Testis (tissue), 2 donors: ENCODE measurements at regions not wholly inside any gene's neighbourhood (a gene's known extent, or its start where the extent isn't known, plus 50 kb on each side); places are given as distances from the start of the nearest gene placed in this dataset.
"Not testable (repeated sequence)": the region's sequence is repeated elsewhere in the genome, so short reads cannot be mapped to it uniquely, and the experiment has no call there.

ENCODE experiments used
- DNase-seq: peaks from one replicate; pipeline ENCODE4 v3.0.0-alpha.2; 2019
- H3K27ac ChIP-seq, 2 donors: fragments of 200-600 bp; sonication (generic); one replicate each; pipeline ENCODE4 v1.5.1; 2019
- H3K27me3 ChIP-seq: fragments of 200-600 bp; sonication (generic); one replicate; pipeline ENCODE4 v1.5.1; 2019
- H3K36me3 ChIP-seq: fragments of 200-600 bp; sonication (generic); one replicate; pipeline ENCODE4 v1.5.1; 2017; ENCODE audit warnings: low read depth; ENCODE audit errors: missing control alignments
- H3K4me1 ChIP-seq: fragments of 200-600 bp; sonication (generic); one replicate; pipeline ENCODE4 v1.5.1; 2019
- H3K4me3 ChIP-seq, 2 donors: fragments of 200-600 bp; sonication (generic); one replicate each; pipeline ENCODE4 v1.5.1; 2017 to 2019
- H3K9me3 ChIP-seq: fragments of 200-600 bp; sonication (generic); one replicate; pipeline ENCODE4 v1.5.1; 2017
- CTCF ChIP-seq, 3 experiments: fragments of 450-650 bp in 2 of 3; fragments of 200-600 bp in 1 of 3; sonication (generic) in 1 of 3; IDR thresholded peaks; one replicate each; pipeline ENCODE4 v1.5.1; 2016 to 2019; ENCODE audit warnings: antibody characterized with exemption in 3 of 3, mild to moderate bottlenecking in 2 of 3, moderate library complexity in 1 of 3
- POLR2A ChIP-seq: fragments of 450-650 bp; IDR thresholded peaks from one replicate; pipeline ENCODE4 v1.6.1; 2017; ENCODE audit warnings: antibody characterized with exemption, mild to moderate bottlenecking, moderate library complexity
- WGBS, 2 donors: methylation state at CpG; one replicate each; pipeline ENCODE4 v1.1.5; 2018; 5-methylcytosine and 5-hydroxymethylcytosine counted together
- intact Hi-C: fragments of 100-400 bp; cut with DNase I; formaldehyde crosslinking; loops from one replicate; pipeline ENCODE4 v1.15.1; 2023; ENCODE audit warnings: low total_unique reads

- intact Hi-C loops, result no loop called here
- Histone ChIP-seq H3K9me3 (no peaks in the 10 kb centered on the region), H3K4me3 (no peak overlapping the region), H3K27me3 (no peaks in the 10 kb centered on the region), H3K27ac (no peak overlapping the region), H3K4me1 (no peaks in the 10 kb centered on the region), H3K36me3 (no peaks in the 10 kb centered on the region)
- WGBS, 2 donors, result 57 to 61% methylated on average over 1 of the region's 1 CpG
- DNase-seq, result no peak
- TF ChIP-seq POLR2A (no peak), CTCF (IDR thresholded peaks at IDR 0.05) (no peak)
Observed at GRCh38 chr22:22960307-22960706, 72.7 kb downstream of the IGLL5 start.

- H3K4me3 ChIP-seq, result no peak overlapping the region
- H3K36me3 ChIP-seq, result no peaks in the 10 kb centered on the region
- no peaks in the 10 kb centered on the region for H3K4me1 ChIP-seq
- no peak for DNase-seq
- no peaks in the 10 kb centered on the region for H3K27me3 ChIP-seq
- no peaks in the 10 kb centered on the region for H3K9me3 ChIP-seq
- TF ChIP-seq CTCF (IDR thresholded peaks at IDR 0.05) (no peak), POLR2A (no peak)
- intact Hi-C loops, result no loop called here
- 90 to 100% methylated on average over 1 of the region's 1 CpG for WGBS, 2 donors
- no peak overlapping the region for H3K27ac ChIP-seq
Observed at GRCh38 chr22:22961574-22961973, 74.0 kb downstream of the IGLL5 start.

- H3K4me1 ChIP-seq, result no peaks in the 10 kb centered on the region
- H3K36me3 ChIP-seq, result no peaks in the 10 kb centered on the region
- intact Hi-C loops, result no loop called here
- DNase-seq, result no peak
- H3K27me3 ChIP-seq, result no peaks in the 10 kb centered on the region
- no peak for TF ChIP-seq CTCF (IDR thresholded peaks at IDR 0.05)
- no peak for TF ChIP-seq POLR2A
- WGBS, 2 donors, result 71 to 79% methylated on average over 1 of the region's 1 CpG
- no peaks in the 10 kb centered on the region for H3K9me3 ChIP-seq
- H3K27ac ChIP-seq, result no peak overlapping the region
- H3K4me3 ChIP-seq, result no peak overlapping the region
Observed at GRCh38 chr22:22968366-22968765, 80.8 kb downstream of the IGLL5 start.

GRCh38 chr22:22972605-22973004 lies 85.0 kb downstream of the IGLL5 start:
- H3K27me3 ChIP-seq, H3K4me3 ChIP-seq, H3K27ac ChIP-seq, H3K4me1 ChIP-seq, intact Hi-C loops, DNase-seq, H3K36me3 ChIP-seq, H3K9me3 ChIP-seq: not testable (repeated sequence)
- WGBS, 2 donors, result 95% methylated on average over 3 of the region's 3 CpGs

GRCh38 chr22:22973336-22973735 lies 85.7 kb downstream of the IGLL5 start:
- DNase-seq, result no peak
- no peaks in the 10 kb centered on the region for H3K27me3 ChIP-seq
- H3K27ac ChIP-seq, result no peak overlapping the region
- H3K4me3 ChIP-seq, result no peak overlapping the region
- 97 to 98% methylated on average over 3 of the region's 3 CpGs for WGBS, 2 donors
- H3K9me3 ChIP-seq, result no peaks in the 10 kb centered on the region
- TF ChIP-seq POLR2A (no peak), CTCF (IDR thresholded peaks at IDR 0.05) (no peak)
- no peaks in the 10 kb centered on the region for H3K4me1 ChIP-seq
- no peaks in the 10 kb centered on the region for H3K36me3 ChIP-seq
- intact Hi-C loops, result no loop called here
